Stimulated activated CD8-positive, alpha-beta memory T cell treated with anti-CD3 and anti-CD28 coated beads, Interleukin-15, amount 100 ng/mL, for 24 hours (primary cell): ENCODE measurements at regions not wholly inside any gene's neighbourhood (a gene's known extent, or its start where the extent isn't known, plus 50 kb on each side); places are given as distances from the start of the nearest gene placed in this dataset.

Experiments
- DNase-seq: peaks from one replicate; pipeline ENCODE4 v3.0.0-alpha.2; 2020; ENCODE audit warnings: low read depth

- DNase-seq = no peak
Measured at GRCh38 chr9:88077071-88077617, 61.1 kb downstream of the SPATA31C2 start.

DNA sequence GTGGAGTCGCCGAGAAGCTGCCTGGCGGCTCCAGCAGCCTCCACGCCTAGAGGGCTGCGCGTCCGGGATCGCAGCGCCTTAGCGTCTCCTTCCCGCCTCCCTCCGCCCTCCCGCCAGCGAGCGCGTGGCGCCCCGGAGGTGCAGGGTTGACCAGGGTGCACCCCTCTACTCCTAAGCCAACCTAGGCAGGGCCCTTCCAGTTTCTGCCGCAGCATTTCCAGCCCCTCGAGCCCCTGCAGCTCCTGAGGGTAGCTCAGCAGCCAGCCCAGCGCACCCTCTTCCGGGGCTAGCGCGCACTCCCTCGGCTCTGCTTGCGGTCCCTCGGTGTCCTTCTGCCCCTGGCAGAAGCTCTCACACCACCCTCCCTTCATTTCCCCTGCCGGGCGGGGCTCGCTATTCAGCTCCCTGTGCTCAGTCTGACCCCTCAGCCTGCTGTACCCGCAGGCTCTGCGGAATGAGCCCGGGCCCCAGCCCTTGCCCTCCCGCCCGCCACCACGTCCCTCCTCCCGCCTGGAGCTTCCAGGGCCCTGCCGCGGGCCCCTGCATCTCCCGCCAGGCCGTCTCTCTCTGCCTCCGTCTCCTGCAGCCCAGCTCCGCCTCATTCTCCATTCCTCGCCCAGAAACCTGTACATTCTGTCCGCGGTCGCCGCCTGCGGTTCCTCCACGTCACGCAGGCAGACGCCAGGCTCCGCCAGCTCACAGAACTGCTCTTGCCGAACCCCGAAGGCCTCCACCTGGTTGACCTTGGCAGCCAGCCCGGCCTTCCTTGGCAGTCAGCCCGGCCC lies 61.8 kb downstream of the SPATA31C2 start:
- DNase-seq = peak; percentile 7

DNA sequence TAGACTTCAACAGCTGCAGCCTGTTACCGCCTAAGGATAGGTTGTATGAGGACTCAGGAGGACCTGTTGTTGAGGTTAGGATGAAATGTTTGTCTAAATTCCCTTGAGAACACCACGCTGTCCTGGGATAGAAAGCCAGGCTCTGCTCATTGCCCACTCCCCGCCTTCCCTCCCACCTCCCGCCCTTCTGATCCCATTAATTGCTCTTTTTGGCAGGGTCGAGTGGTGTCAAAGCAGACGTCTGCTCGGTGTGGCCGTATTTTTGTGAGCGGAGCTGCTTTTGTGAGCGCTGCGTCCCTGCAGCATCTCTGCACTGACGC lies 62.3 kb downstream of the SPATA31C2 start:
- no peak for DNase-seq

DNA sequence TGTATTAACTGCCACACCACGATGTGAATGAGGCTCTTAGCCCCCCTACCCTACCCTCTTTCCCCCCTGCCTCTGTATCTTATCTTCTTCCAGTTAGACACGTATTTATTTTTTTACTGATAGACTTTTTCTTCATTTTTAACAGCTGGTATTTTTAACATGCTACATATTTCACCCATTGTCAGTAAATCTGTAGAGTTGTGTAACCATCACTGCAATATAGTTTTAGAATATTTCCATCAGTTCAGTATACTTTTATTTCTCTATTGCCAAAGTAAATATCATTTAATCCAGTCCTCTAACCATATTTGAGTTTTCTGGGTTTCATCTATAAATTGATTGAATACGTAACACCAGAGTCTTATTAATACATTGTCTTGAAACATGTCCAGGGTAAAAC lies 62.8 kb downstream of the SPATA31C2 start:
- no peak for DNase-seq

GRCh38 chr9:88074931-88075330 lies 63.3 kb downstream of the SPATA31C2 start:
- no peak for DNase-seq

- DNase-seq = no peak
Measured at GRCh38 chr9:88072831-88073375, 65.4 kb downstream of the SPATA31C2 start.

GRCh38 chr9:88071331-88071730 lies 66.9 kb downstream of the SPATA31C2 start:
- no peak for DNase-seq

GRCh38 chr9:88065619-88066018 lies 72.7 kb downstream of the SPATA31C2 start:
- DNase-seq = no peak

DNA sequence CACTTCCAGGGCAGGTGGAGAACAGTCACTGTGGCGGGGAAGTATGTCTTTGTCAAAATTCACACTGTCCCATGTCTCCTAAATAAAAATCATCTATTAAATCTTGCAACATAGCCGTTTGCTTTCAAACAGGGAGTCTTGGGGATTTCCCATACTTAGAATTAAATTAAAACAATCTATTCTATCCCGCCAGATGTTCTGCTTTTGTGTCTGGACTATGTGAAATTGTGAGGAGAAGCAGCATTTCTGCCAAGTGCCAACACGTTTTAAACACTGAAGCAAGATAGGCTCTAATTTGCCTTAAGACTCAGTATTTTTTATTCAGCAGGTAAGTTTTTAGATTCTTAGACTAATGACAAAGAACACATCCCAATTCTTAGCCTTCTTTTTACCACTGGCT lies 73.7 kb downstream of the SPATA31C2 start:
- DNase-seq = no peak

DNA sequence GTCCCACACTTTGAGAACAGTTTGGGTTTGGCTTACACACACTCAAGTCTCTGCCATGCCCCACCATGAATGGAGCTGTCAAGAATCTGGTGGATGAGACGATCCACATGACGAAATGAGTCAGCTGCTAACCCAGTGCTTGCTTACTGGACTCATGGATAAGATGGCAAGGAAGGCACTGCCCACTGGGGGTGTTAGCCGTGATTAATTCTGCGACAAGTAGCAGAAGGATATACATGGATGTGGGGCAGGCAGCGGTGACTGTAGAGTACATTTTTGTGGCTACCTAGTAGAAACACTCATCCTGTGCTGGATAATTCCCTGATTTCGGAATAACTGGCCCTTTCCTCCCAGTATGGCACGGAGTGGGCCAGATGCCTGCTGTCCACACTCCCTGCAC lies 77.5 kb downstream of the SPATA31C2 start:
- DNase-seq = no peak

DNA sequence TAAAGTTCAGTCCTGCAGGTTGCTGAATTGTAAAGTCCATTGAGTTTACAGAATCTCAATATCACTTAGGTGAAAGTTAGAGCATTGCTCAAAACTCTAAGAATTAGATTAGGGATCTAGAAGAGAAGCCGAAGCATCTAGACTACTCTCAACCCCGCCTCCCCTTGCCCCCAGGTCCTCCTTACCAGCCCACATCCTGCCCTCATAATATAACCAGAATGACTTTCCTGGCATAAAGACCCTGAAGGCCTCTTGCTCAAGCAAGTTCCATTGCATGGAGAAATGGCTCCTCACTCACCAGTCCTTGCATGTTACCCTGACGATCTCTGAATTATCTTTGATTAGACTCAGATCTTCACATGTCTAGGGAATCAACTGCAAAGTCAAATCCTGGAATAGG lies 78.8 kb downstream of the SPATA31C2 start:
- DNase-seq = no peak

GRCh38 chr9:88056876-88057275 lies 81.4 kb downstream of the SPATA31C2 start:
- DNase-seq = no peak

DNA sequence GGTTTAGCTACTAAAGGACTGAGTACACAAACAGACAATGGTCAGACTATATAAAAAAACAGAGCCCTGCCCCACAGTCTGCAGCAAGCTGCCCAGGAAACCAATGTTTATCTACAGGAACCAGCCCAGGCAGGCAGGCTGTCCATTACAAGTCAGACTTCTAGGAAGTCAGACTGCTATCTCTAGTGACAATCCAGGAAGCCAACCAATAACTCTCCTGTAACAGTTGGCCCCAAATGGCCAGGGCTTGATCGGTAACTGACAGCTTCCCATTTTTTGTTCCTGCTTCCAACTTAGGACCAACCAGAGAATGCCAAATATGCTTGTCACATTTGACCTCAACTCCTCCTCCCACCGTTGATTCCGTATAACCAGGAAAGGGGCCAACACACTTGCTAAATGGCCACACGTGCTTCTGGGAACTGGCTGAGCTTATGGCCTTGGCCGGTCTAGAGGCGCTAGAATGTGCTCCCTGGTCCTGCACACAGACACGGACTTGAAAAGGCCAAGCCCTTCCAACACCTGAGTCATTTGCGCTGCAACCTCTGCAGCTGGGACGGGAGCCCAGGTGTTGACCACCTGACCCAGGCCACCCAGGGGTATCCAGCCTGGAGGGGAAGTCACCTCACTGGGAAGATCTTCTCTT lies 79.6 kb upstream of the CDK20 start:
- DNase-seq = no peak

- DNase-seq = no peak
Measured at GRCh38 chr9:88052321-88052965, 78.1 kb upstream of the CDK20 start.

DNA sequence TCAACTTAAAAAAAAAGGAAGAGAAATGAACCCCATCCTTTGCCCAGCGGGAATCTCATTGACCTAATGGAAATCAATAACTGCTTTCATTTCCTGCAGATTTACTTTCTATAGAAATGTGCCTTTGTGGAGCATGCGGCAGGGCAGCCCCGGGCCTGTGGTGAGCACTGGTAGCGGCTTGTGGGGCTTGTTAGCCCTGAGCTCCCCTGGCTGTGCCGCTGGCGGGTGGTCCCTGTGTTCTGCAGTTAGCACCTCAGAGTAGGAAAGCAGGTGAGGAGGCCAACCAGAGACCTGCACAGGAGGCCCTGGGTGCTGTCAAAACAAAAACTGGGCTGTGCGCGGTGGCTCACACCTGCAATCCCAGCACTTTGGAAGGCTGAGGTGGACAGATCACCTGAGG lies 76.8 kb upstream of the CDK20 start:
- no peak for DNase-seq

DNA sequence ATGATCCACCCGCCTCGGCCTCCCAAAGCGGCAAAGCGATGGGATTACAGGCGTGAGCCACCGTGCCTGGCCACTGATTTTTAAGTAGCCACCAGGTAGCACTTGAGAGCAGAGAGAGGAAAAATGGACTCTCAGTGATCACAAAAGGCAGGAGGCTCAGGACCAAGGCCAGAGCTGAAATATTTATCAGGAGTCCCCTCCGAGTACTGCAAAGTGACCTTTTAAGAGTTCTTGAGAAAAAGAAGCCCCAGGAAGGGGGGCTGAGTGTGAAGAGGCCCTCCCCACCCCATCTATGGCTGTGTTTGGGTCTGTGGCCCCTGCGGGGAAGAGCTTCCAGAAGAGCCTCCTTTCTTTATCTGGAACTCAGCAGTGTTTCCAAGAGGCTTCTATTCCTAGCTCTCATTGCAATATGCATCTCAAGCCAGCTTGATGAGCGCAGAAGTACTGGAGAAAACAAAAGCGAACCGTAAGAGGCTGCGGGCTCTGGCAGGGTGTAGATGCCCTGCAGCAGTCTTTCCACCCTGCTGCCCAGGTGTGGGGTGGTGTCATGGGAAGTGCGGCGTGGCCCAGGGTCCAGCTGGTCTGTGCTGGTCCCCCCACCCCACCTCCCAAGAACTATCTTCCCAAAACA lies 75.5 kb upstream of the CDK20 start:
- no peak for DNase-seq

DNA sequence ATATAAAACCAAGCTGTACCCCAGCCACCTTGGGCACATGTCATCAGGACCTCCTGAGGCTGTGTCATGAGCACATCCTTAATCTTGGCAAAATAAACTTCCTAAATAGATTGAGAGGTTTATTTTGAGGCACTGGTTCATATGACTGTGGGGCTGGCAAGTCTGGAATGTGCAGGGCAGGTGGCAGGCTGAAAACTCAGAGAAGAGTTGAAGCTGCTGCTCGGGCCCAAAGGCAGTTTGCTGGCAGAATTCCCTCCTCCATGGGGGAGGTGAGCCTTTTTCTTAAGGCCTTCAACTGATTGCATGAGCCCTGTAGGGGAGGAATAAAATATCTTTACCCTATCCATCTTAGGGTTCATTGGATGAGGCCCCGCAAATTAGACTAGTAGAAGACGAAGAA lies 72.2 kb upstream of the CDK20 start:
- DNase-seq = no peak

GRCh38 chr9:88045686-88046085 lies 71.4 kb upstream of the CDK20 start:
- no peak for DNase-seq

GRCh38 chr9:88044200-88044599 lies 69.9 kb upstream of the CDK20 start:
- DNase-seq = no peak

GRCh38 chr9:88043647-88044046 lies 69.3 kb upstream of the CDK20 start:
- no peak for DNase-seq

DNA sequence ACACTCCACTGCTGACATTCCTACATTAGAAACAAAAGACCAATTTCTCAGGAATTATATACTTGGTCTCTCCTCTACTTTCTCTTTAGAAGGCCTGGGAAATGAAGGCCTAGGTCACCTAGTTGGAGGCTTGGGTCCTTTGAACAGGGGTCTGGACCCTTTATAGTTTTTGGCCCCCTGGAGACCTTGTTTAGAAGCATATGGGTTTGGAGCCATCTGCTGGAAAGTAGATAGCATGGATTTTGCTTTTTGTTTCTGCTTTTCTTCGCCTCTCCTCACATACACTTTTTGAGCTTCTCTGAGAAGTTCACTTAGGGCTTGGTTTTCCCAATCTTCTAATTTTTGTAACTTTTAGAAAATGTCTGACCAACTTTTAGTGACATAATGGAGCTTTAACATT lies 67.1 kb upstream of the CDK20 start:
- no peak for DNase-seq

GRCh38 chr9:88037285-88037845 lies 63.0 kb upstream of the CDK20 start:
- DNase-seq = no peak
